B cell (primary cell): ENCODE measurements at regions not wholly inside any gene's neighbourhood (a gene's known extent, or its start where the extent isn't known, plus 50 kb on each side); places are given as distances from the start of the nearest gene placed in this dataset.

ENCODE experiments used
- CTCF ChIP-seq: fragments of 200-600 bp; IDR thresholded peaks from one replicate; pipeline ENCODE4 v1.8.0; 2022; ENCODE audit warnings: antibody characterized with exemption, mild to moderate bottlenecking
- EZH2 ChIP-seq: IDR thresholded peaks from 2 replicates; pipeline ENCODE4 v1.6.1; 2012; ENCODE audit warnings: borderline replicate concordance, low read depth, mild to moderate bottlenecking, moderate library complexity, low read length; ENCODE audit not compliant: insufficient read depth, poor library complexity, severe bottlenecking

GRCh38 chr1:96562094-96562493 is 159.5 kb upstream of the PTBP2 start:
- no peak for TF ChIP-seq CTCF
- TF ChIP-seq EZH2, result no peak
